HG02840 (cell line): ENCODE measurements at regions not wholly inside any gene's neighbourhood (a gene's known extent, or its start where the extent isn't known, plus 50 kb on each side); places are given as distances from the start of the nearest gene placed in this dataset.
"Not testable (repeated sequence)": the region's sequence is repeated elsewhere in the genome, so short reads cannot be mapped to it uniquely, and the experiment has no call there.

Experiments
- ATAC-seq: cut with Tn5 transposase; IDR thresholded peaks from one replicate; pipeline ENCODE4 v1.9.1; 2021; ENCODE audit warnings: mild to moderate bottlenecking, moderate library complexity, moderate number of reproducible peaks; ENCODE audit not compliant: unreplicated experiment, low FRiP score

DNA sequence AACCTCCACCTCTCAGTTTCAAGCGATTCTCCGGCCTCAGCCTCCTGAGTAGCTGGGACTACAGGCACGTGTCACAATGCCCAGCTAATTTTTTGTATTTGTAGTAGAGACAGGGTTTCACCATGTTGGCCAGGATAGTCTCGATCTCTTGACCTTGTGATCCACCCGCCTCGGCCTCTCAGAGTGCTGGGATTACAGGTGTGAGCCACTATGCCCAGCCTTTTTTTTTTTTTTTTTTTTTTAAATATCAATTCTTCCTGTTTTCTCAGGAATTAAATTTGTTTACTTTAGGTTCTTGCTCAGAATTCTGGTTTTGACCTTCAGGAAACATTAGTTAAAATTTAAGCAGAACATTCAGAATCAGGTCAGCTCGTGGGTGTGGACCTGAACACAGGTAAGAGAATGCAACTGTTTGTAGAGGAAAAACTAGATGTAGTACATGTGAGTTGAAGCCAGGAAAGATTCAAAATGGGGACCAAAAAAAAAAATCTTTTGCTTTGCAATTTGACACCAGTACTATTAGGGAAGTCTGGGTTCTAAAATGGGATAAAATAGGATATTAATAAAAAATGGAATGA lies 65.5 kb upstream of the ERV3-1 start:
- ATAC-seq: not testable (repeated sequence)

DNA sequence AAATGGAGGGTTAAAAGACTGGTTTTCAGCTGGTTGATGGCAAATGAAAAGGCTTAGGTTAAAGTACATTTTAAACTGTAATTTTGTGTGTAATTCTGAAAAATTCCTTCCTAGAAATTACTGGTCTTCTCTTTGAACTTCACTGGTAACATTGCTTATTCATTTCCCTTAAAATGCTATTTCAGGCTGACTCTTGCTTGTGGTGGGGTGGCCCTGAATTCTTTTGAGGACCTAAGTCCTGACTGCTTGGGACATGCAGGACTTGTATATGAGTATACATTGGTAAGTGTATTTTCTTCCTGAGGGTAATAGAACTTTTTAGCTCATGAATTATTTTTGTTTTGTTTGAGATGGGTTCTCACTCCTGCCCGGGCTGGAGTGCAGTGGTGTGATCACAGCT lies 63.0 kb upstream of the ERV3-1 start:
- ATAC-seq: not testable (repeated sequence)

- not testable (repeated sequence) for ATAC-seq
Measured at GRCh38 chr7:65062566-65062965, 56.1 kb upstream of the ERV3-1 start.

- not testable (repeated sequence) for ATAC-seq
Measured at GRCh38 chr7:65059247-65059646, 52.8 kb upstream of the ERV3-1 start.
